Transverse colon (tissue), 4 donors: ENCODE measurements at regions not wholly inside any gene's neighbourhood (a gene's known extent, or its start where the extent isn't known, plus 50 kb on each side); places are given as distances from the start of the nearest gene placed in this dataset.

Experiments
- DNase-seq: peaks from one replicate; pipeline ENCODE4 v3.0.0-alpha.2; 2019
- H3K27ac ChIP-seq, 4 donors: fragments of 200-600 bp; sonication (generic); 2 replicates each; pipeline ENCODE4 v1.5.1; 2016 to 2018; ENCODE audit warnings: inconsistent platforms in 4 of 4
- H3K27me3 ChIP-seq: fragments of 200-600 bp; sonication (generic); 2 replicates; pipeline ENCODE4 v1.5.1; 2017; ENCODE audit warnings: inconsistent platforms
- H3K36me3 ChIP-seq, 4 donors: fragments of 200-600 bp; sonication (generic); 2 replicates each; pipeline ENCODE4 v1.5.1; 2017 to 2019; ENCODE audit warnings: inconsistent platforms in 4 of 4
- H3K4me1 ChIP-seq, 4 donors: fragments of 200-600 bp; sonication (generic); 2 replicates each; pipeline ENCODE4 v1.5.1; 2017 to 2020; ENCODE audit warnings: inconsistent platforms in 4 of 4
- H3K4me3 ChIP-seq, 4 donors: fragments of 200-600 bp; sonication (generic); 1 replicate in 1 of 4; 2 replicates in 3 of 4; pipeline versions ENCODE4 v1.5.1 to v1.6.1; 2017 to 2019; ENCODE audit warnings: inconsistent platforms in 4 of 4
- H3K9me3 ChIP-seq, 2 donors: fragments of 200-600 bp; sonication (generic); 2 replicates each; pipeline ENCODE4 v1.5.1; 2017 to 2019; ENCODE audit warnings: inconsistent platforms in 2 of 2
- CTCF ChIP-seq, 5 experiments: fragments of 200-600 bp in 3 of 5; fragments of 450-650 bp in 2 of 5; sonication (generic) in 3 of 5; IDR thresholded peaks; 1 replicate in 2 of 5; 2 replicates in 3 of 5; pipeline ENCODE4 v1.5.1; 2016 to 2017; ENCODE audit warnings: antibody characterized with exemption in 5 of 5, inconsistent platforms in 3 of 5, mild to moderate bottlenecking in 2 of 5, moderate library complexity in 1 of 5
- EP300 ChIP-seq: sonication (generic); formaldehyde crosslinking; IDR thresholded peaks from one replicate; pipeline ENCODE4 v1.6.1; 2017; ENCODE audit warnings: antibody characterized with exemption, low read depth
- POLR2A ChIP-seq: fragments of 450-650 bp; IDR thresholded peaks from one replicate; pipeline ENCODE4 v1.6.1; 2016; ENCODE audit warnings: antibody characterized with exemption, mild to moderate bottlenecking, moderate library complexity
- POLR2AphosphoS5 ChIP-seq, 3 donors: sonication (generic); formaldehyde crosslinking; IDR thresholded peaks; one replicate each; pipeline ENCODE4 v1.6.1; 2016; ENCODE audit warnings: antibody characterized with exemption in 3 of 3
- WGBS, 2 donors: methylation state at CpG; one replicate each; pipeline ENCODE4 v1.1.5; 2018; ENCODE audit warnings: low coverage in 1 of 2; 5-methylcytosine and 5-hydroxymethylcytosine counted together
- in situ Hi-C, 4 donors: fragments of 200-750 bp; cut with MboI; loops; one replicate each; pipeline versions ENCODE4 v1.15.0 to v1.15.1; 2017; ENCODE audit warnings: low sequenced_read_pairs in 3 of 4, low pct_ligation_motif_present in 1 of 4, low pct_unique_long_range_greater_than_20kb in 1 of 4
- intact Hi-C: fragments of 100-400 bp; cut with DNase I; formaldehyde crosslinking; loops from one replicate; pipeline ENCODE4 v1.15.1; 2023; ENCODE audit warnings: low total_unique reads

GRCh38 chr2:30349691-30350090 is 97.4 kb upstream of the LCLAT1 start:
- intact Hi-C loops (no loop called here), in situ Hi-C loops (no loop called here)
- 85 to 87% methylated on average over 3 to 7 of the region's 7 CpGs for WGBS, 2 donors
- H3K4me3 ChIP-seq, result no peak overlapping the region
- no peaks in the 10 kb centered on the region for H3K27me3 ChIP-seq
- no peak for DNase-seq
- peaks cover 0 to 5% (median 0%) of the 10 kb centered on the region in 4 donors for H3K4me1 ChIP-seq
- H3K36me3 ChIP-seq, result no peaks in the 10 kb centered on the region
- no peaks in the 10 kb centered on the region for H3K9me3 ChIP-seq
- TF ChIP-seq CTCF (IDR thresholded peaks at IDR 0.05), result no peak
- TF ChIP-seq POLR2AphosphoS5 (IDR thresholded peaks at IDR 0.05), result no peak
- TF ChIP-seq EP300, result no peak
- no peak overlapping the region for H3K27ac ChIP-seq

GRCh38 chr2:30351116-30351515 is 95.9 kb upstream of the LCLAT1 start:
- H3K9me3 ChIP-seq, result no peaks in the 10 kb centered on the region

GRCh38 chr2:30351949-30352348 is 95.1 kb upstream of the LCLAT1 start:
- no peaks in the 10 kb centered on the region for H3K27me3 ChIP-seq
- no peak overlapping the region for H3K4me3 ChIP-seq
- DNase-seq, result no peak
- in situ Hi-C loops (no loop called here), intact Hi-C loops (no loop called here)
- H3K9me3 ChIP-seq, result no peaks in the 10 kb centered on the region
- TF ChIP-seq EP300, result no peak
- no peak for TF ChIP-seq POLR2A
- TF ChIP-seq POLR2AphosphoS5 (IDR thresholded peaks at IDR 0.05), result no peak
- TF ChIP-seq CTCF (IDR thresholded peaks at IDR 0.05), result no peak
- peaks cover 0 to 5% (median 0%) of the 10 kb centered on the region in 4 donors for H3K4me1 ChIP-seq
- H3K36me3 ChIP-seq, result no peaks in the 10 kb centered on the region
- 96% methylated on average over 3 of the region's 3 CpGs; no CpG with 5 or more reads in 1 of the 2 donors for WGBS, 2 donors
- H3K27ac ChIP-seq, result no peak overlapping the region

More at GRCh38 chr2:30351116-30351515, 95.9 kb upstream of the LCLAT1 start:
- Histone ChIP-seq H3K27ac (no peak overlapping the region), H3K4me1 (peaks cover 0 to 5% (median 0%) of the 10 kb centered on the region in 4 donors), H3K4me3 (no peak overlapping the region), H3K36me3 (no peaks in the 10 kb centered on the region), H3K27me3 (no peaks in the 10 kb centered on the region)
- WGBS, 2 donors, result 73 to 79% methylated on average over 5 to 9 of the region's 9 CpGs
- in situ Hi-C loops, result no loop called here
- no peak for TF ChIP-seq EP300
- TF ChIP-seq POLR2A, result no peak
- TF ChIP-seq POLR2AphosphoS5 (IDR thresholded peaks at IDR 0.05), result no peak
- no peak for TF ChIP-seq CTCF (IDR thresholded peaks at IDR 0.05)
- intact Hi-C loops, result no loop called here
- no peak for DNase-seq

- DNase-seq, result no peak
- WGBS, 2 donors, result 80 to 82% methylated on average over 1 to 2 of the region's 2 CpGs
- Histone ChIP-seq H3K4me3 (no peak overlapping the region), H3K9me3 (no peaks in the 10 kb centered on the region), H3K27me3 (no peaks in the 10 kb centered on the region), H3K4me1 (peaks cover 0 to 5% (median under 1%) of the 10 kb centered on the region in 4 donors), H3K36me3 (no peaks in the 10 kb centered on the region), H3K27ac (no peak overlapping the region)
- intact Hi-C loops, result no loop called here
- in situ Hi-C loops, result no loop called here
- TF ChIP-seq POLR2AphosphoS5 (IDR thresholded peaks at IDR 0.05), result no peak
- no peak for TF ChIP-seq POLR2A
- TF ChIP-seq EP300, result no peak
- no peak for TF ChIP-seq CTCF (IDR thresholded peaks at IDR 0.05)
Observed at GRCh38 chr2:30354150-30354549, 92.9 kb upstream of the LCLAT1 start.
